Activated naive CD8-positive, alpha-beta T cell treated with anti-CD3 and anti-CD28 coated beads, Interleukin-2, amount 50 U/mL, for 24 hours (primary cell): ENCODE measurements at regions not wholly inside any gene's neighbourhood (a gene's known extent, or its start where the extent isn't known, plus 50 kb on each side); places are given as distances from the start of the nearest gene placed in this dataset.
"Not testable (repeated sequence)": the region's sequence is repeated elsewhere in the genome, so short reads cannot be mapped to it uniquely, and the experiment has no call there.

Source experiments
- ATAC-seq: fragments of 150-1000 bp; cut with Tn5 transposase; one replicate; pipeline ENCODE4 v1.10.0; 2021
- DNase-seq: peaks from one replicate; pipeline ENCODE4 v3.0.0; 2021
- H3K27ac Mint-ChIP-seq: one replicate; pipeline ENCODE4 v1.8.0; 2021; ENCODE audit warnings: mild to moderate bottlenecking, mixed read lengths
- H3K27me3 Mint-ChIP-seq: one replicate; pipeline ENCODE4 v1.8.0; 2021; ENCODE audit warnings: mixed read lengths
- H3K36me3 Mint-ChIP-seq: one replicate; pipeline ENCODE4 v1.8.0; 2021; ENCODE audit warnings: low read depth, mixed read lengths
- H3K4me1 Mint-ChIP-seq: one replicate; pipeline ENCODE4 v1.8.0; 2021; ENCODE audit warnings: mixed read lengths
- H3K4me3 Mint-ChIP-seq: one replicate; pipeline ENCODE4 v1.8.0; 2021; ENCODE audit warnings: mild to moderate bottlenecking, moderate library complexity, mixed read lengths
- H3K9me3 Mint-ChIP-seq: one replicate; pipeline ENCODE4 v1.8.0; 2021; ENCODE audit warnings: mixed read lengths

GRCh38 chr7:46619723-46620310 is 698.7 kb upstream of the IGFBP3 start:
- no peak overlapping the region for H3K4me3 Mint-ChIP-seq
- ATAC-seq (no peak), DNase-seq (no peak)
- no peaks in the 10 kb centered on the region for H3K9me3 Mint-ChIP-seq
- no peaks in the 10 kb centered on the region for H3K36me3 Mint-ChIP-seq
- no peak overlapping the region for H3K27ac Mint-ChIP-seq
- no peaks in the 10 kb centered on the region for H3K27me3 Mint-ChIP-seq
- no peaks in the 10 kb centered on the region for H3K4me1 Mint-ChIP-seq

- Mint-ChIP-seq H3K36me3 (no peaks in the 10 kb centered on the region), H3K4me1 (no peaks in the 10 kb centered on the region), H3K27ac (no peak overlapping the region), H3K27me3 (no peaks in the 10 kb centered on the region), H3K9me3 (peaks cover 5% of the 10 kb centered on the region), H3K4me3 (no peak overlapping the region)
- ATAC-seq (no peak), DNase-seq (no peak)
These were observed 695.6 kb upstream of the IGFBP3 start for GRCh38 chr7:46616636-46617035.

GRCh38 chr7:46613551-46613950 is 692.5 kb upstream of the IGFBP3 start:
- Mint-ChIP-seq H3K27me3 (no peaks in the 10 kb centered on the region), H3K27ac (no peak overlapping the region), H3K4me3 (no peak overlapping the region), H3K4me1 (no peaks in the 10 kb centered on the region), H3K36me3 (no peaks in the 10 kb centered on the region), H3K9me3 (peaks cover 5% of the 10 kb centered on the region)
- ATAC-seq: no peak
- no peak for DNase-seq

- DNase-seq: no peak
- H3K4me3 Mint-ChIP-seq: no peak overlapping the region
- H3K9me3 Mint-ChIP-seq: peaks cover 5% of the 10 kb centered on the region
- H3K4me1 Mint-ChIP-seq: no peaks in the 10 kb centered on the region
- H3K27me3 Mint-ChIP-seq: no peaks in the 10 kb centered on the region
- no peaks in the 10 kb centered on the region for H3K36me3 Mint-ChIP-seq
- no peak overlapping the region for H3K27ac Mint-ChIP-seq
- ATAC-seq: no peak
These were observed 692.0 kb upstream of the IGFBP3 start for GRCh38 chr7:46613116-46613515.

- Mint-ChIP-seq H3K36me3 (no peaks in the 10 kb centered on the region), H3K9me3 (peaks cover 5% of the 10 kb centered on the region), H3K4me1 (no peaks in the 10 kb centered on the region), H3K27ac (no peak overlapping the region), H3K4me3 (no peak overlapping the region), H3K27me3 (no peaks in the 10 kb centered on the region)
- DNase-seq (no peak), ATAC-seq (no peak)
These were observed 690.4 kb upstream of the IGFBP3 start for GRCh38 chr7:46611508-46611907.

GRCh38 chr7:46610746-46611145 is 689.7 kb upstream of the IGFBP3 start:
- Mint-ChIP-seq H3K27me3 (no peaks in the 10 kb centered on the region), H3K4me1 (no peaks in the 10 kb centered on the region), H3K27ac (no peak overlapping the region), H3K9me3 (peaks cover 5% of the 10 kb centered on the region), H3K36me3 (no peaks in the 10 kb centered on the region), H3K4me3 (no peak overlapping the region)
- DNase-seq: no peak
- no peak for ATAC-seq

GRCh38 chr7:46607176-46607575 is 686.1 kb upstream of the IGFBP3 start:
- no peaks in the 10 kb centered on the region for H3K9me3 Mint-ChIP-seq
- no peaks in the 10 kb centered on the region for H3K27me3 Mint-ChIP-seq
- H3K4me3 Mint-ChIP-seq: no peak overlapping the region
- H3K36me3 Mint-ChIP-seq: no peaks in the 10 kb centered on the region
- ATAC-seq: no peak
- no peaks in the 10 kb centered on the region for H3K4me1 Mint-ChIP-seq
- DNase-seq: no peak
- no peak overlapping the region for H3K27ac Mint-ChIP-seq

- Mint-ChIP-seq H3K27ac (no peak overlapping the region), H3K9me3 (no peaks in the 10 kb centered on the region), H3K27me3 (no peaks in the 10 kb centered on the region), H3K4me3 (no peak overlapping the region), H3K36me3 (no peaks in the 10 kb centered on the region), H3K4me1 (no peaks in the 10 kb centered on the region)
- DNase-seq (no peak), ATAC-seq (no peak)
These were observed 685.7 kb upstream of the IGFBP3 start for GRCh38 chr7:46606761-46607160.

GRCh38 chr7:46604241-46604661 is 683.2 kb upstream of the IGFBP3 start:
- ATAC-seq: no peak
- Mint-ChIP-seq H3K27ac (no peak overlapping the region), H3K27me3 (no peaks in the 10 kb centered on the region), H3K4me3 (no peak overlapping the region), H3K36me3 (no peaks in the 10 kb centered on the region), H3K4me1 (no peaks in the 10 kb centered on the region), H3K9me3 (no peaks in the 10 kb centered on the region)
- DNase-seq: no peak

- DNase-seq (no peak), ATAC-seq (no peak)
- H3K27me3 Mint-ChIP-seq: no peaks in the 10 kb centered on the region
- no peaks in the 10 kb centered on the region for H3K36me3 Mint-ChIP-seq
- no peak overlapping the region for H3K27ac Mint-ChIP-seq
- no peak overlapping the region for H3K4me3 Mint-ChIP-seq
- no peaks in the 10 kb centered on the region for H3K4me1 Mint-ChIP-seq
- no peaks in the 10 kb centered on the region for H3K9me3 Mint-ChIP-seq
These were observed 682.7 kb upstream of the IGFBP3 start for GRCh38 chr7:46603780-46604179.

- Mint-ChIP-seq H3K4me3 (no peak overlapping the region), H3K4me1 (no peaks in the 10 kb centered on the region), H3K27me3 (no peaks in the 10 kb centered on the region), H3K27ac (no peak overlapping the region), H3K36me3 (no peaks in the 10 kb centered on the region), H3K9me3 (no peaks in the 10 kb centered on the region)
- DNase-seq (no peak), ATAC-seq (no peak)
These were observed 682.3 kb upstream of the IGFBP3 start for GRCh38 chr7:46603296-46603752.

- no peaks in the 10 kb centered on the region for H3K36me3 Mint-ChIP-seq
- H3K27me3 Mint-ChIP-seq: no peaks in the 10 kb centered on the region
- no peaks in the 10 kb centered on the region for H3K4me1 Mint-ChIP-seq
- ATAC-seq (no peak), DNase-seq (no peak)
- H3K4me3 Mint-ChIP-seq: no peak overlapping the region
- H3K27ac Mint-ChIP-seq: no peak overlapping the region
- H3K9me3 Mint-ChIP-seq: no peaks in the 10 kb centered on the region
These were observed 679.3 kb upstream of the IGFBP3 start for GRCh38 chr7:46600340-46600739.

GRCh38 chr7:46594831-46595230 is 673.8 kb upstream of the IGFBP3 start:
- not testable (repeated sequence) for H3K4me3 Mint-ChIP-seq, H3K27ac Mint-ChIP-seq, H3K27me3 Mint-ChIP-seq, H3K4me1 Mint-ChIP-seq, ATAC-seq, DNase-seq, H3K36me3 Mint-ChIP-seq
- H3K9me3 Mint-ChIP-seq: peaks cover 28% of the 10 kb centered on the region

GRCh38 chr7:46590918-46591905 is 670.1 kb upstream of the IGFBP3 start:
- not testable (repeated sequence) for DNase-seq, H3K27me3 Mint-ChIP-seq, H3K36me3 Mint-ChIP-seq, H3K4me1 Mint-ChIP-seq, ATAC-seq, H3K27ac Mint-ChIP-seq, H3K4me3 Mint-ChIP-seq
- H3K9me3 Mint-ChIP-seq: peaks cover 32% of the 10 kb centered on the region

GRCh38 chr7:46589286-46589685 is 668.2 kb upstream of the IGFBP3 start:
- Mint-ChIP-seq H3K4me3 (no peak overlapping the region), H3K27me3 (no peaks in the 10 kb centered on the region)

More at GRCh38 chr7:46589286-46589685, 668.2 kb upstream of the IGFBP3 start:
- H3K4me1 Mint-ChIP-seq: no peaks in the 10 kb centered on the region
- DNase-seq (no peak), ATAC-seq (no peak)
- H3K9me3 Mint-ChIP-seq: peaks cover 23% of the 10 kb centered on the region
- H3K27ac Mint-ChIP-seq: no peak overlapping the region
- H3K36me3 Mint-ChIP-seq: no peaks in the 10 kb centered on the region
